22Rv1 (cell line): ENCODE measurements at regions not wholly inside any gene's neighbourhood (a gene's known extent, or its start where the extent isn't known, plus 50 kb on each side); places are given as distances from the start of the nearest gene placed in this dataset.

Source experiments
- H3K27ac ChIP-seq: fragments of 450-650 bp; 2 replicates; pipeline ENCODE4 v1.5.1; 2017
- CTCF ChIP-seq: fragments of 450-650 bp; IDR thresholded peaks from 2 replicates; pipeline ENCODE4 v1.5.1; 2017; ENCODE audit warnings: mild to moderate bottlenecking
- ZFX ChIP-seq: fragments of 450-650 bp; IDR thresholded peaks from 2 replicates; pipeline ENCODE4 v1.6.1; 2017; ENCODE audit warnings: antibody characterized with exemption, borderline replicate concordance

GRCh38 chr4:20091781-20092180, 159.9 kb upstream of the SLIT2 start:
- TF ChIP-seq ZFX (no peak), CTCF (no peak)
- H3K27ac ChIP-seq = no peak overlapping the region

GRCh38 chr4:20087522-20087911, 164.2 kb upstream of the SLIT2 start:
- no peak for TF ChIP-seq CTCF
- TF ChIP-seq ZFX = no peak

GRCh38 chr4:20086799-20087521, 164.7 kb upstream of the SLIT2 start:
- TF ChIP-seq CTCF (no peak), ZFX (no peak)
- H3K27ac ChIP-seq = no peak overlapping the region

More at GRCh38 chr4:20087522-20087911, 164.2 kb upstream of the SLIT2 start:
- no peak overlapping the region for H3K27ac ChIP-seq

- no peak overlapping the region for H3K27ac ChIP-seq
- TF ChIP-seq ZFX = no peak
- no peak for TF ChIP-seq CTCF
These were observed 165.5 kb upstream of the SLIT2 start for GRCh38 chr4:20086067-20086798.

GRCh38 chr4:20085653-20086052, 166.1 kb upstream of the SLIT2 start:
- no peak for TF ChIP-seq CTCF
- no peak for TF ChIP-seq ZFX
- no peak overlapping the region for H3K27ac ChIP-seq

GRCh38 chr4:20085156-20085555, 166.5 kb upstream of the SLIT2 start:
- TF ChIP-seq ZFX = no peak
- TF ChIP-seq CTCF = no peak
- no peak overlapping the region for H3K27ac ChIP-seq

- no peak overlapping the region for H3K27ac ChIP-seq
- TF ChIP-seq ZFX (no peak), CTCF (no peak)
These were observed 167.2 kb upstream of the SLIT2 start for GRCh38 chr4:20084488-20084887.
